Pancreas (tissue), 10 donors: ENCODE measurements at regions not wholly inside any gene's neighbourhood (a gene's known extent, or its start where the extent isn't known, plus 50 kb on each side); places are given as distances from the start of the nearest gene placed in this dataset.

Experiments used
- ATAC-seq, 4 donors: fragments of 200-7000 bp; cut with Tn5 transposase; one replicate each; pipeline versions ENCODE4 v1.8.0 to v1.9.1; 2020; ENCODE audit warnings: mild to moderate bottlenecking in 4 of 4, moderate library complexity in 4 of 4
- DNase-seq, 6 donors: peaks; one replicate each; pipeline ENCODE4 v3.0.0-alpha.2; 2020
- FAIRE-seq: peaks from 2 replicates; lab custom pipeline; 2012; peaks lifted over from hg19 to GRCh38; lab: Jason Lieb, UNC
- H3K27ac ChIP-seq, 4 donors: fragments of 200-600 bp; sonication (generic); 1 replicate in 3 of 4; 2 replicates in 1 of 4; pipeline versions ENCODE4 v1.5.0 to v1.8.0; 2020
- H3K27me3 ChIP-seq, 4 donors: fragments of 200-600 bp; one replicate each; pipeline ENCODE4 v1.8.0; 2021
- H3K36me3 ChIP-seq, 3 donors: fragments of 200-600 bp; sonication (generic) in 1 of 3; one replicate each; pipeline versions ENCODE4 v1.5.0 to v1.8.0; 2020 to 2021
- H3K4me1 ChIP-seq, 3 donors: fragments of 200-600 bp; one replicate each; pipeline ENCODE4 v1.8.0; 2021
- H3K4me3 ChIP-seq, 4 donors: fragments of 200-600 bp; sonication (generic) in 2 of 4; one replicate each; pipeline versions ENCODE4 v1.5.0 to v1.8.0; 2020 to 2021
- H3K9me3 ChIP-seq, 4 donors: fragments of 200-600 bp; one replicate each; pipeline ENCODE4 v1.8.0; 2021
- WGBS, 2 donors: extraction: QIAGEN DNeasy Blood & Tissue Kit; methylation state at CpG; one replicate each; pipeline ENCODE4 v1.1.7; 2013; 5-methylcytosine and 5-hydroxymethylcytosine counted together
- intact Hi-C, 3 donors: fragments of 100-400 bp; cut with DNase I; formaldehyde crosslinking; loops; one replicate each; pipeline versions ENCODE4 v1.11.1 to v1.14.2; 2022
- TF ChIP-seq, protein P1 (sequence below), 4 donors: fragments of 200-600 bp; sonication (generic) in 3 of 4; IDR thresholded peaks; one replicate each; pipeline versions ENCODE4 v1.5.0 to v1.8.0; 2021; ENCODE audit warnings: antibody characterized with exemption in 4 of 4
- donor health status: healthy with polysubstance abuse.
- donor health status: DM: no; HTN: no; CAD: no; lungs with moderate emphysema.
- donor health status: DM: no; HTN: no; CAD: no.
- donor health status: control.
- donor health status: control.
- donor health status: Bipolar disorder and iron deficiency.
- donor health status: DM: yes; HTN: yes; CAD: no.
- donor health status: DM: no; HTN: no; CAD: no.
- donor health status: DM: no; HTN: no; CAD: no.
- donor health status: DM: yes; HTN: yes; CAD: no.

DNA sequence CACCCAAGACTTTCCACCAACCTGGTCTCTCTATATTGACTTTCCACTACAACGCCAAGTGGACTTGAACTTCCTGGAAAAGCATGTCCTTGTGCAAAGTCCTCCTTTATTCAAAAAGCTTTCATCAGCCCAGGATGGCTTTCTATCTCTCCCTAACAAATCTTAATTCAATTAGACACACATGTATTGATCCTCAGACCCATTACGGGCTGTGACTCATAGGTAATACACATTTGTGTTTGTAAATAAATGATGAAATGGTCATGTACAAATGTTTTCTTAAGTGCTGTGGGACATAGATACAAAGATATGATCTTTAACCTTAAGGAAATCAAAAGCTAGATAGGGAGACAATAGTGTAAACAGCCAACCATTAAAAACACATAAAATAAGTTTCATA, 1189.7 kb downstream of the EFNB2 start:
- Histone ChIP-seq H3K27ac (no peak overlapping the region), H3K36me3 (no peaks in the 10 kb centered on the region), H3K4me1 (no peaks in the 10 kb centered on the region), H3K4me3 (no peak overlapping the region), H3K9me3 (no peaks in the 10 kb centered on the region), H3K27me3 (no peaks in the 10 kb centered on the region)
- 36 to 37% methylated on average over 2 of the region's 2 CpGs for WGBS, 2 donors
- intact Hi-C loops, result no loop called here
- ATAC-seq (no peak), FAIRE-seq (no peak), DNase-seq (no peak)
- TF ChIP-seq, protein P1, sequence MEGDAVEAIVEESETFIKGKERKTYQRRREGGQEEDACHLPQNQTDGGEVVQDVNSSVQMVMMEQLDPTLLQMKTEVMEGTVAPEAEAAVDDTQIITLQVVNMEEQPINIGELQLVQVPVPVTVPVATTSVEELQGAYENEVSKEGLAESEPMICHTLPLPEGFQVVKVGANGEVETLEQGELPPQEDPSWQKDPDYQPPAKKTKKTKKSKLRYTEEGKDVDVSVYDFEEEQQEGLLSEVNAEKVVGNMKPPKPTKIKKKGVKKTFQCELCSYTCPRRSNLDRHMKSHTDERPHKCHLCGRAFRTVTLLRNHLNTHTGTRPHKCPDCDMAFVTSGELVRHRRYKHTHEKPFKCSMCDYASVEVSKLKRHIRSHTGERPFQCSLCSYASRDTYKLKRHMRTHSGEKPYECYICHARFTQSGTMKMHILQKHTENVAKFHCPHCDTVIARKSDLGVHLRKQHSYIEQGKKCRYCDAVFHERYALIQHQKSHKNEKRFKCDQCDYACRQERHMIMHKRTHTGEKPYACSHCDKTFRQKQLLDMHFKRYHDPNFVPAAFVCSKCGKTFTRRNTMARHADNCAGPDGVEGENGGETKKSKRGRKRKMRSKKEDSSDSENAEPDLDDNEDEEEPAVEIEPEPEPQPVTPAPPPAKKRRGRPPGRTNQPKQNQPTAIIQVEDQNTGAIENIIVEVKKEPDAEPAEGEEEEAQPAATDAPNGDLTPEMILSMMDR (IDR thresholded peaks at IDR 0.05), result no peak

GRCh38 chr13:105345131-105345530, 1190.3 kb downstream of the EFNB2 start:
- FAIRE-seq, result no peak
- Histone ChIP-seq H3K9me3 (no peaks in the 10 kb centered on the region), H3K4me1 (no peaks in the 10 kb centered on the region), H3K27ac (no peak overlapping the region), H3K36me3 (no peaks in the 10 kb centered on the region), H3K4me3 (no peak overlapping the region), H3K27me3 (no peaks in the 10 kb centered on the region)
- intact Hi-C loops, result no loop called here
- 17 to 34% methylated on average over 3 of the region's 3 CpGs for WGBS, 2 donors
- no peak for ATAC-seq
- TF ChIP-seq, protein P1 (IDR thresholded peaks at IDR 0.05), result no peak
- DNase-seq, result no peak

- WGBS, 2 donors, result 74 to 82% methylated on average over 4 of the region's 4 CpGs
- DNase-seq (no peak), ATAC-seq (no peak), FAIRE-seq (no peak)
- H3K36me3 ChIP-seq, result no peaks in the 10 kb centered on the region
- no peaks in the 10 kb centered on the region for H3K27me3 ChIP-seq
- intact Hi-C loops, result no loop called here
- H3K9me3 ChIP-seq, result no peaks in the 10 kb centered on the region
- TF ChIP-seq, protein P1 (IDR thresholded peaks at IDR 0.05), result no peak
- H3K4me3 ChIP-seq, result no peak overlapping the region
- H3K27ac ChIP-seq, result no peak overlapping the region
- no peaks in the 10 kb centered on the region for H3K4me1 ChIP-seq
These were observed 1192.2 kb downstream of the EFNB2 start for GRCh38 chr13:105343134-105343806.

DNA sequence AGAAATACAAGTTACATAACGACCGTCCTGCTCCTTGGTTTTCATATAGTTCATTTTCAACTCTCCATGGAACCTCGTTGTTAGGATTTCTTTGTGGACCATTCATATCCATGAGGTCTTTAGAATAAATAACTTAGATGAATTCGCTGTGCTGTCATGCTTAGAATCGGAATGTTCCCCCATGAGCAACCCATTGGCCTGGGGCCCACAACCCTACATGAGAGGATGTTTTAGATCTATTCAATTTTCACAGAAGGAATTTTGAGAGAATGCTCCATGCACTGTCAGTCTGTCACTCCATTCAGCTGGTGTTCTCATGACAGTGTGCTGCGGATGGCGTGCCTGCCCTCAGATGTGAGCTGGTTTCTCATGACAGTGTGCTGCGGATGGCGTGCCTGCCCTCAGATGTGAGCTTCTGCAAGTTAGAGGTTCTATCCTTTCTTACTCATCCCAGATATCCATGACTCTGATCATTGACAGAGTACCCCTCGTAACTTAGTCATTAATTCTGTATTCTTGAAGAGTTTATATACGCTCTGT, 1193.1 kb downstream of the EFNB2 start:
- Histone ChIP-seq H3K27ac (no peak overlapping the region), H3K9me3 (no peaks in the 10 kb centered on the region), H3K27me3 (no peaks in the 10 kb centered on the region), H3K36me3 (no peaks in the 10 kb centered on the region), H3K4me1 (no peaks in the 10 kb centered on the region), H3K4me3 (no peak overlapping the region)
- WGBS, 2 donors, result 74 to 90% methylated on average over 11 of the region's 11 CpGs
- FAIRE-seq (no peak), DNase-seq (no peak), ATAC-seq (no peak)
- intact Hi-C loops, result no loop called here
- TF ChIP-seq, protein P1 (IDR thresholded peaks at IDR 0.05), result no peak

DNA sequence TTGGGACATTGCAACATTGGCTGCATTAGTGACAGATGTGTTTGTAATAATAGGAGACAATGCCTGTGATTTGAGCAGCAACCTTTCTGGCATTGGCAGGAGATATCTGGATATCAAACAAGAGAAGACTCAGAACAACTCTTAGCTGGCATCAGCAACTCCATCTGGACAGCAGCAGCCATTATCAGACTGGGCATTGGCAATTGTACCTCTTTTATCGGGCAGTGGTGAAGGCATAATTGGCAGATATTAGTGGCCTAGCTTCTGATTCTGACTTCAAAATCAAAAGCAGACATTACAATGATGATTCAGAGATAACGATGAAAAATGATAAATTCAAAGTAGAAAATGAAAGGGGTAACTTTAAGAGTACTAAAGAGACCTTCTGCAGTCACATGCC, 1193.7 kb downstream of the EFNB2 start:
- Histone ChIP-seq H3K27ac (no peak overlapping the region), H3K4me3 (no peak overlapping the region), H3K36me3 (no peaks in the 10 kb centered on the region), H3K4me1 (no peaks in the 10 kb centered on the region), H3K9me3 (no peaks in the 10 kb centered on the region), H3K27me3 (no peaks in the 10 kb centered on the region)
- DNase-seq (no peak), ATAC-seq (no peak), FAIRE-seq (no peak)
- TF ChIP-seq, protein P1 (IDR thresholded peaks at IDR 0.05), result no peak
- intact Hi-C loops, result no loop called here
- 71 to 87% methylated on average over 2 of the region's 2 CpGs for WGBS, 2 donors
